GM21717 (cell line): ENCODE measurements at regions not wholly inside any gene's neighbourhood (a gene's known extent, or its start where the extent isn't known, plus 50 kb on each side); places are given as distances from the start of the nearest gene placed in this dataset.
"Not testable (repeated sequence)": the region's sequence is repeated elsewhere in the genome, so short reads cannot be mapped to it uniquely, and the experiment has no call there.

Source experiments
- ATAC-seq: cut with Tn5 transposase; IDR thresholded peaks from one replicate; pipeline ENCODE4 v1.9.1; 2021; ENCODE audit warnings: mild to moderate bottlenecking, moderate library complexity; ENCODE audit not compliant: unreplicated experiment

GRCh38 chr17:70687421-70687820 lies 518.1 kb downstream of the KCNJ2 start:
- no peak for ATAC-seq

- no peak for ATAC-seq
Observed at GRCh38 chr17:70691150-70691549, 521.8 kb downstream of the KCNJ2 start.

- no peak for ATAC-seq
Observed at GRCh38 chr17:70699408-70699807, 530.1 kb downstream of the KCNJ2 start.

- no peak for ATAC-seq
Observed at GRCh38 chr17:70702683-70703255, 533.4 kb downstream of the KCNJ2 start.

GRCh38 chr17:70709596-70709995 lies 540.3 kb downstream of the KCNJ2 start:
- no peak for ATAC-seq

- ATAC-seq, result no peak
Observed at GRCh38 chr17:70713694-70714093, 544.4 kb downstream of the KCNJ2 start.

- ATAC-seq, result no peak
Observed at GRCh38 chr17:70716551-70716950, 547.2 kb downstream of the KCNJ2 start.

GRCh38 chr17:70717042-70717441 lies 547.7 kb downstream of the KCNJ2 start:
- no peak for ATAC-seq

GRCh38 chr17:70736375-70736957 lies 567.1 kb downstream of the KCNJ2 start:
- no peak for ATAC-seq

- no peak for ATAC-seq
Observed at GRCh38 chr17:70739065-70739464, 569.7 kb downstream of the KCNJ2 start.

GRCh38 chr17:70746574-70746973 lies 577.2 kb downstream of the KCNJ2 start:
- ATAC-seq, result not testable (repeated sequence)

GRCh38 chr17:70750983-70751382 lies 581.7 kb downstream of the KCNJ2 start:
- no peak for ATAC-seq

GRCh38 chr17:70752461-70752860 lies 583.1 kb downstream of the KCNJ2 start:
- not testable (repeated sequence) for ATAC-seq

GRCh38 chr17:70752966-70753467 lies 583.7 kb downstream of the KCNJ2 start:
- no peak for ATAC-seq

GRCh38 chr17:70763018-70763417 lies 593.7 kb downstream of the KCNJ2 start:
- ATAC-seq, result no peak

GRCh38 chr17:70767102-70767701 lies 597.9 kb downstream of the KCNJ2 start:
- ATAC-seq, result no peak

- ATAC-seq, result no peak
Observed at GRCh38 chr17:70769956-70770355, 600.6 kb downstream of the KCNJ2 start.

GRCh38 chr17:70771804-70772386 lies 602.6 kb downstream of the KCNJ2 start:
- ATAC-seq, result no peak

- ATAC-seq, result no peak
Observed at GRCh38 chr17:70772761-70773160, 603.4 kb downstream of the KCNJ2 start.

GRCh38 chr17:70773258-70773657 lies 603.9 kb downstream of the KCNJ2 start:
- no peak for ATAC-seq

- ATAC-seq, result no peak
Observed at GRCh38 chr17:70774339-70775117, 605.2 kb downstream of the KCNJ2 start.
